A549 (cell line): ENCODE measurements at regions not wholly inside any gene's neighbourhood (a gene's known extent, or its start where the extent isn't known, plus 50 kb on each side); places are given as distances from the start of the nearest gene placed in this dataset.

Experiments used
- BHLHE40 ChIP-seq: IDR thresholded peaks from 2 replicates; pipeline ENCODE4 v1.6.1; 2012; ENCODE audit warnings: low read depth, low read length, inconsistent platforms
- GATA3 ChIP-seq: IDR thresholded peaks from 2 replicates; pipeline ENCODE4 v1.6.1; 2012; ENCODE audit warnings: borderline replicate concordance
- HOXA7 ChIP-seq: fragments of 250-450 bp; sonication (Bioruptor Pico); IDR thresholded peaks from 2 replicates; pipeline ENCODE4 v1.5.0; 2020; ENCODE audit warnings: mild to moderate bottlenecking, moderate library complexity
- JUNB ChIP-seq: fragments of >200 bp; sonication (Bioruptor Twin); formaldehyde crosslinking; IDR thresholded peaks from 2 replicates; pipeline ENCODE4 v1.6.1; 2016
- KDM1A ChIP-seq: fragments of 200-600 bp; sonication (generic); IDR thresholded peaks from 2 replicates; pipeline ENCODE4 v1.6.1; 2016; ENCODE audit warnings: low read depth, mild to moderate bottlenecking
- POLR2A ChIP-seq: IDR thresholded peaks from 2 replicates; pipeline ENCODE4 v1.6.1; 2012; ENCODE audit warnings: mild to moderate bottlenecking, low read length
- RAD21 ChIP-seq, 2 experiments: fragments of >200 bp in 1 of 2; sonication (Bioruptor Twin) in 1 of 2; formaldehyde crosslinking in 1 of 2; IDR thresholded peaks in 1 of 2; conservative IDR thresholded peaks in 1 of 2; 2 replicates in 1 of 2; 3 replicates in 1 of 2; pipeline ENCODE4 v1.6.1; 2012 to 2018; ENCODE audit warnings: inconsistent platforms in 1 of 2
- RFX5 ChIP-seq: fragments of 450-650 bp; IDR thresholded peaks from 2 replicates; pipeline ENCODE4 v1.7.1; 2014; ENCODE audit warnings: antibody characterized with exemption, mild to moderate bottlenecking, moderate library complexity
- USF2 ChIP-seq: fragments of 450-650 bp; IDR thresholded peaks from 2 replicates; pipeline ENCODE4 v1.6.1; 2014; ENCODE audit warnings: antibody characterized with exemption
- ZC3H11A ChIP-seq: fragments of 450-650 bp; IDR thresholded peaks from 2 replicates; pipeline ENCODE4 v1.6.1; 2014; ENCODE audit warnings: antibody characterized with exemption, mild to moderate bottlenecking
- ZFP36 ChIP-seq: fragments of 450-650 bp; IDR thresholded peaks from 2 replicates; pipeline ENCODE4 v1.6.1; 2014; ENCODE audit warnings: borderline replicate concordance; ENCODE audit not compliant: partially characterized antibody
- TF ChIP-seq, protein P1 (sequence below): fragments of >200 bp; sonication (Bioruptor Twin); formaldehyde crosslinking; IDR thresholded peaks from 3 replicates; pipeline ENCODE4 v1.5.1; 2016

DNA sequence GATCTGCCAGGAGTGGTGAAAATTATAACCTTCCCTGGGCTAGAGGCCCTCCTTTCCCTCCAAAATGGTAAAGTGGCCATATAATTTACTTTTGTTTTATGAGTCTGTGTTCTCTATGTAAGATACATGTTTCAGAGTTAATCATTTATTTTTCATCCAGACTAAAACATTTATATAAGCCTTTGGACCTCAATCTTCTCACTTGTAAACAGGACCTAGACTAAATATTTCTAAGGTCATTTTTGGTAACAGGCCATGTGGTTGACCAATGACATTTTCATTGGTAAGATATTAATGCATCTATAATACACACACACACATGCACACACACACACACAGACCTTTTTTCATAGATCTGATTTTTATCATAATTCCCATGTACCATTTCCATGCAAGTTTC, 79.7 kb upstream of the KCTD1 start:
- no peak for TF ChIP-seq HOXA7 (CRISPR knock-in tag)
- no peak for TF ChIP-seq KDM1A
- TF ChIP-seq BHLHE40, result no peak
- TF ChIP-seq, protein P1, sequence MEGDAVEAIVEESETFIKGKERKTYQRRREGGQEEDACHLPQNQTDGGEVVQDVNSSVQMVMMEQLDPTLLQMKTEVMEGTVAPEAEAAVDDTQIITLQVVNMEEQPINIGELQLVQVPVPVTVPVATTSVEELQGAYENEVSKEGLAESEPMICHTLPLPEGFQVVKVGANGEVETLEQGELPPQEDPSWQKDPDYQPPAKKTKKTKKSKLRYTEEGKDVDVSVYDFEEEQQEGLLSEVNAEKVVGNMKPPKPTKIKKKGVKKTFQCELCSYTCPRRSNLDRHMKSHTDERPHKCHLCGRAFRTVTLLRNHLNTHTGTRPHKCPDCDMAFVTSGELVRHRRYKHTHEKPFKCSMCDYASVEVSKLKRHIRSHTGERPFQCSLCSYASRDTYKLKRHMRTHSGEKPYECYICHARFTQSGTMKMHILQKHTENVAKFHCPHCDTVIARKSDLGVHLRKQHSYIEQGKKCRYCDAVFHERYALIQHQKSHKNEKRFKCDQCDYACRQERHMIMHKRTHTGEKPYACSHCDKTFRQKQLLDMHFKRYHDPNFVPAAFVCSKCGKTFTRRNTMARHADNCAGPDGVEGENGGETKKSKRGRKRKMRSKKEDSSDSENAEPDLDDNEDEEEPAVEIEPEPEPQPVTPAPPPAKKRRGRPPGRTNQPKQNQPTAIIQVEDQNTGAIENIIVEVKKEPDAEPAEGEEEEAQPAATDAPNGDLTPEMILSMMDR, result no peak
- TF ChIP-seq ZC3H11A, result no peak
- no peak for TF ChIP-seq ZFP36
- no peak for TF ChIP-seq JUNB
- TF ChIP-seq RFX5, result no peak
- TF ChIP-seq GATA3, result no peak
- TF ChIP-seq USF2, result no peak
- TF ChIP-seq RAD21 (conservative IDR thresholded peaks at IDR 0.05 in 1 of 2, IDR thresholded peaks at IDR 0.05 in 1 of 2), result no peak
- TF ChIP-seq POLR2A, result no peak
